Activated T-helper 1 cell treated with anti-CD3 and anti-CD28 coated beads, Interleukin-2, amount 50 U/mL, for 16 hours (primary cell): ENCODE measurements at regions not wholly inside any gene's neighbourhood (a gene's known extent, or its start where the extent isn't known, plus 50 kb on each side); places are given as distances from the start of the nearest gene placed in this dataset.
"Not testable (repeated sequence)": the region's sequence is repeated elsewhere in the genome, so short reads cannot be mapped to it uniquely, and the experiment has no call there.

Experiments used
- DNase-seq, 2 donors: peaks; one replicate each; pipeline ENCODE4 v3.0.0-alpha.2; 2020; ENCODE audit warnings: low read depth in 1 of 2, low spot score in 1 of 2

DNA sequence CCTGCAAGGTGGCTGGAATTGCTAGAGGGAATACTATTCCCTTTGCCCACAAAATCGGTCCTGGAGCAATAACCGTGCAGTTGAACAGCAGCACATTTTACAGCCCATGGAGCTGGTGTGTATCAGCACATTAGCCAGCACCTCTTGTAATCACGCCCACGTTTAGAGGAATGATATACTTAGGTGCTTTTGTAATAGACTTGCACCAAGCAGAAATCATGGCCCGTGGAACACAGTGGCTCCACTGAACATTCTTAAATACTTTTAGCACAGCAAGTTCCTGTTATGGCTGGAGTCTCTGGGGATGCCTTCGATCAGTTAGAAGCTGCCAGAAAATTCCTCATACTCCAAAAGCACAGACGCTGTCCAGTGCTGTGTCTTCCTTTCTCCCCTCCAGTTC, 218.1 kb upstream of the FAM78B start:
- no peak for DNase-seq

DNA sequence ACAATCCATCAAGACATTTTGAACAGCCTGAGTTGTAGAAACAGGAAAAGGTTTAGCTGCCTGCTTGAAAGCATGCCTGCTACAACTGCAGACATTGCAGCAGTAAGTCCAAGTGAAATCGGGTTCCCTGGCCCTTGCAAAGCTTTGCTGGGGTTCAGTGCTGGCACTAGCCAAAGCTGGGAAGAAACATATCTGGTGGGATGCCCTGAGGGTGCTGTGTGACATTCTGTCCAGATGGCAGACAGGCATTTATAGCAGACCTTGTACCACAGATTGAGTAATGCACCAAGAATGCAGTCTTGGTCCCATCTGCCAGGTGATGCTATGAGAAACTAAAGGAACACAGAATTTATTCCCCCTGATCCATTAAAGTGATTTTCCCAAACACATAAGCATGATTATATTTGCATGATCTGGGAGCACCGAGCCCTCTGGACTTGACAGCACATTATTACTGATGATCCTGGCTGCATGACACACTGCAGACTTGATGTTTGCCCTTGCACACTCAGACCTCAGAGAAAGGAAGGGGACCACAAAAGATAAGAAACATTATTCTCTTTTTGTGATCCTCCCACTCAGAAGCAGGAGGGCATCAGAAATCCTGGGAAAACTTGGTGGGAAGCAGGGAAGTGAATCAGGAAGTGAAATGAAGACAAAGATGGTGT, 223.7 kb upstream of the FAM78B start:
- DNase-seq: no peak

DNA sequence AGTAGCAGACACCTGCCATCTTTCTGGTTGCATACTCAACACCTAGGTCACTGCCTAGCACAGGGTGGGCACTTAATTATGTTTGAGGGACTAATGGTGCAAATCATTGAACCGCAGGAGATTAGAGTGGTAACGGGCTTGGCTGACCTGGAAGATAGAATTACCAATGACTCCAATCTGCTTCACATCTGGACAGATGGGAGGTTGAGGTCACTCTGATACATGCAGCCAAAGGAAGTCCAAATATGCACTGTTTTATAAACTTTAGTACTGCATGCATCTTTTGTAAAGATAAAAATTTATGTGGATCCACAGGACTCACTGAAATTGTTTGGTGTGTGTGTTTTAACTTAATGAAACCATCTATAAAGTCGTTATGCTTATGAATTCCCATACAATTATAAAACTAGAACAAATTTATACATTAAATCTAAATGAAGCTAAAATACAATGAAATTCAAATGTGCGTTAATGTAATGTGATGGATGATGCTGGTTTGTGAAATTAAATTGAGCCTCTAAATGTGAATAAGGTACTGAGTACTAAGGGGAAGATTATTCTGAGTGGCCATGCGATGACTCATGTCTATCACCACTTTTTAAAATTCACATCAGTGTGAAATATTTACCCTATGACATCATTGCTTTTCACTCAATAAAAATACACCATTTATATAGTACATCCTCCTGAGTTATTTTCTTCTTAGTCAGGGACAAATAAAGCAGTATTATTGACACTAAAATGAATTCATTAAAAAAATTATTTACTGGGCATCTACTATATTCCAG, 224.7 kb upstream of the FAM78B start:
- DNase-seq: no peak

DNA sequence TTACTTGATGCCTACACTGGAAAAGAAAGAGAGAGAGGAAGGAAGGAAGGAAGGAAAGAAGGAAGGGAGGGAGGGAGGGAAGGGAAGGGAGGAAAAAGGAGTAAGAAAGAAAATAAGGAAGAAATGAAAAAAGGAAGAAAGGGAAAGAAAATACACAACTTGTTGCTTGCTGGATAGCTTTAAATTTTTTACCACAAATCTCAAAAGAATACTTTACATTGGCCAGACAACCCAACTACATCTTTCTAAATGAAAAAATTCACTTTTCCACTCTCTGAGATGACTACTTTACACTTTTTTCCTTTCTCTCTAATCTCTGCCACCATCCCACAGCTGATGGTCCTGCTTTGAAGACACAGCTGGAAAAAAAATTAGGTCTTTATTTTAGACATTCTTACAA, 228.9 kb upstream of the FAM78B start:
- DNase-seq: no peak

- not testable (repeated sequence) for DNase-seq
Measured at GRCh38 chr1:166409253-166410082, 242.7 kb upstream of the FAM78B start.

GRCh38 chr1:166410083-166410385, 243.2 kb upstream of the FAM78B start:
- no peak for DNase-seq

DNA sequence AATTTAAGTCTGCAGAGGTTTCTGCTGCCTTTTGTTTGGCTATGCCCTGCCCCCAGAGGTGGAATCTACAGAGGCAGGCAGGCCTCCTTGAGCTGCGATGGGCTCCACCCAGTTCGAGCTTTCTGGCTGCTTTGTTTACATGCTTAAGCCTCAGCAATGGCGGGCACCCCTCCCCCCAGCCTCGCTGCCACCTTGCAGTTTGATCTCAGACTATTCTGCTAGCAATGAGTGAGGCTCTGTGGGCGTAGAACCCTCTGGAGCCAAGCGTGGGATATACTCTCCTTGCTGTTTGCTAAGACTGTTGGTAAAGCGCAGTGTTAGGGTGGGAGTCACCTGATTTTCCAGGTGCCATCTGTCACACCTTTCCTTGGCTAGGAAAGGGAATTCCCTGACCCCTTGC, 250.0 kb upstream of the FAM78B start:
- not testable (repeated sequence) for DNase-seq

DNA sequence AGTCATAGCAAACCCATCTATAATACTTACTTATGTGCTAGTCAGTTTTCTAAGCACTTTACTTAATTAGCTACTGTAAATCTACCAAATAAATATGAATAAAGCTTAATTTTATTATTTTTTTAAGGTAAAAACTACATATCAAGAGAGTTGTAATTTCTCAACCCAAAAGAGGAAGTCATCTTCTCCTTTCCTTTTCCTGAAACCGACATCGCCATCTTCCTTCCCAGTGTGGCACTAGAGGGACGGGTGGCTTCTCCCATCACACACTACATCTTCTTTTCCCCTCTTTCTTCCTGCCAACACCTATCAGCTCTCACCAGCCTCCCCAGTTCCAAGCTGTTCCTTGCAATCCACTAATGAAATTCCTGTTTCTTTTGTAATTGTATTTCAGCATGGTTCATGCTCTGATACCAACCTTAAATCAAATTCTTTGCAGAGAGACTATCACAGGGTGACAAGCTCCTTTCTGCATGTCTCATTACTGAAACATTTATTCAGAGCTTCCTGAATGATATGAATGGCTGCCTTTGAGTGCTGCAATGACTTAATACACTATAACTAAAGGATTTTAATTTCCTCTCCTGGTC, 251.6 kb upstream of the FAM78B start:
- DNase-seq: no peak

GRCh38 chr1:166422586-166422985, 255.8 kb upstream of the FAM78B start:
- not testable (repeated sequence) for DNase-seq

DNA sequence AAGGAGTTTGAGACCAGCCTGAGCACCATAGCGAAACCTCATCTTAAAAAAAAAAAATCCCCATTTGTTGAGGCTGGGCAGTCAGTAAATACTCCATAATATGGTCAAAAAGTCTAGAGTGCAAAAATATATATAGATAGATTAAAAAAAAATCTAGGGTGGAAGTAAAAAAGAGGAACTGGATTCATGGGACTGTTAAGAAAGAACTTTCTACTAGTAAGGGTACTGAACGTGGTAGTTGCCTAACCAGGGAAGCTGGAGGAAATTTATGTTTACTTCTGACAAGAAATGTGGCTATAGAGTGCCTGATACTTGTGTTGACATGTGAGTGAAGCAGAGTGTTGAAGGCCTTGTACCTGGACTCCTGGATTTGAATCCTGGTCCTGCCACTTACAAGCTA, 265.9 kb upstream of the FAM78B start:
- DNase-seq: no peak

DNA sequence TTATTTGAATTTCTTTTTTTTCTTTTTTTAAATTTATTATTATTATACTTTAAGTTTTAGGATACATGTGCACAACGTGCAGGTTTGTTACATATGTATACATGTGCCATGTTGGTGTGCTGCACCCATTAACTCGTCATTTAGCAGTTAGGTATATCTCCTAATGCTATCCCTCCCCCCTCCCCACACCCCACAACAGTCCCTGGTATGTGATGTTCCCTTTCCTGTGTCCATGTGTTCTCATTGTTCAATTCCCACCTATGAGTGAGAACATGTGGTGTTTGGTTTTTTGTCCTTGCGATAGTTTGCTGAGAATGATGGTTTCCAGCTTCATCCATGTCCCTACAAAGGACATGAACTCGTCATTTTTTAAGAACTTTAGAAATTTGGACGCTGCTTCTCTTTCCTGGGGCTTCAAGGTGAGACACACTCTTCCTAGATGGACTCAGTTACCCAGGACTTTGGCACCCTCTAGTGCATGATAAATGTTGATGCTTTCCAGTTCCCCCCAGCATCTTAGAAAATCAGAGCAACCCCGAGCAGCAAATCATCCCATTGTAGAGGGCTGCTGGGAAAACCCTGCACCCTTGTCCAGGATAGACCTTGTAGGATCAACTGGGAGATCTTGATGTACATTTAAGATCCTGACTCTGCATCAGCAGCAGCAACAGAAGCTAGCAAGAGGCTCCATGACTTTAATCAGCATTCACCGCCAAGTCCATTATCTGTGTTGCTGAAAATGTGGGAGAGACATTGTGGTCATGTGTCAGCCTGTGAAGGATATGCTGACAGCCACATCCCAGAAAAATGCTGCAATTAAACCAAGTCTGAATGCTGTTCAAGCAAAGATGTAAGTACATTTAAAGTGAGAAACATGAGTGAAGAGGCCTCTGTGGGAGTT, 266.9 kb upstream of the FAM78B start:
- DNase-seq: not testable (repeated sequence)

DNA sequence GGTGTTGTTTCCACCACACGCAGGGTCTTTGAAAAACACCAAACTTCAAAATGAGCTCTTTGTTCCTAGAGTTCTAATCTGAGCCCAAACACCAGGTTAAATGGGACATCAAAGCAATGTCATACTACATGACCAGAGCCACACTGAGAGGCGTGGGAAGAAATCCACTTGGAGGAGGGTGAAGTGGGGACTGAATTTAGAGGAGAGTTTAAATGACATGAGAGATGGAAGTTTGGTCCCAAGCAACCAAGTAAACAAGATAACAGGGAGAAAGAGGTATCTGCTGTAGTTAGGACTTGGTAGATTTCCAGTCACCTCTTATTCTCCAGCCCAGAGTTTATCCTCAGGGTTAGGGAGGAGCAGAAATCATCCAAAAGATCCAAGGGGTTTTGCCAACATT, 290.9 kb upstream of the FAM78B start:
- DNase-seq: no peak

GRCh38 chr1:166464333-166464732, 297.5 kb upstream of the FAM78B start:
- no peak for DNase-seq

- no peak for DNase-seq
Measured at GRCh38 chr1:166470014-166470413, 303.2 kb upstream of the FAM78B start.

- DNase-seq: no peak
Measured at GRCh38 chr1:166470441-166470840, 303.6 kb upstream of the FAM78B start.

DNA sequence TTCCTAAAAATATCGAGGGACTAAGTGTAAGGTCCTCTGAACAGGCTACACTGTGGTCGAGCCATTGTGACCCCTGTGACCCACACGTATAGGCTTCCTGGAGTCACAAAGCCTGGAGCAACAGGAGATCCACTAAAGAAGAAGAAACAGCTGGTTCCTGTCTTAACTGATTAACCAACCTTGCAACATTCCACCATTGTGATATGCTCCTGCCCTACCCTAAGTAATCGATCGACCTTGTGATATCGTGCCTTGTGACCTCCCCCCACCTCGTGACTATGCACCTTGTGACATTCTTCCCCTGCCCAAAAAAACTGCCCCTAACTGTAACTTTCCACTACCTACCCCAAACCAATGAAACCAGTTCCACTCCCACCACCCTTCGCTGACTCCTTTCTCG, 304.6 kb upstream of the FAM78B start:
- DNase-seq: no peak

- DNase-seq: peak in 1 of 2 donors; percentile 27
Measured at GRCh38 chr1:166479052-166479631, 312.3 kb upstream of the FAM78B start.

DNA sequence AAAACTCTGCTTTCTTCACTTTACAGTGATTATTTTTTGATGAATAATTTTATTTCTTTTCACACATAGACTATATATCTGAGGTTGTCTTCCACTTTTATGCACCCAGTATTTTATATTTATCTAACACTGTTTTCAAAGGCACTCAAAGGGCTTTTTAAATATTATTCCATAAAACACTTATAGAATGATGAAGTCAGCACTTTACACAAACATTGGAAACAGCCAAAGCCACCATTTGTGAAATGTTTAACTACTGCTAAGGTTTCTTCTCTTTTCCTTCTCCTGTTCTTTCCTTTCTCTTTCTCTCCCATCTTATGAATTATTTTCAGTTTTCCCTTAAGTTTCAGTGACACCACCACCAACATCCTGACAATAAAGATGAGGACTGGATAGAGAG, 317.7 kb upstream of the FAM78B start:
- DNase-seq: no peak

DNA sequence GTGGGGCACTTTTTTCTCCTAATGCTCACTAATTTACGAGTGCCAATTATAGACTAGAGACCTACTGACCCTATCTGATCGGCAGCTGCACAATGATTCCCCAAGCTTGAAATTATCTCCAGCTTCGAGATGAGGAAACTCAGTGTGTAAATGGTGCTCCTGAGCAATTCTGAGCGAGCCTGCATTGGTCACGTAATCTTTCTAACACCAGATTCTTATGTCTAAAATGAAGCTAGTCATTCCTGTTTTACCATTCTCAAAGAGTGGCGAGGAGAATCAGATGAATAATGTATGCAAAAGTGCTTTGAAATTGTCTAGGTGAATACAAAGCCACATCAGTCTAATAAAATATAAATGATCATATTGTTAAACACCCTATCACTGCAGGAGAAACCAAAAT, 318.1 kb upstream of the FAM78B start:
- no peak for DNase-seq

- no peak for DNase-seq
Measured at GRCh38 chr1:166485620-166486019, 318.8 kb upstream of the FAM78B start.
